K562 (cell line): ENCODE measurements at regions not wholly inside any gene's neighbourhood (a gene's known extent, or its start where the extent isn't known, plus 50 kb on each side); places are given as distances from the start of the nearest gene placed in this dataset.

Experiments used
- ARID1B ChIP-seq: fragments of 450-650 bp; IDR thresholded peaks from 2 replicates; pipeline ENCODE4 v1.6.1; 2016; ENCODE audit warnings: antibody characterized with exemption, mild to moderate bottlenecking, inconsistent platforms
- NFIX ChIP-seq: fragments of 250-450 bp; sonication (Bioruptor Pico); IDR thresholded peaks from 2 replicates; pipeline ENCODE4 v1.4.0; 2020; ENCODE audit warnings: low read depth, mild to moderate bottlenecking, moderate library complexity
- POLR2A ChIP-seq: fragments of 450-650 bp; conservative IDR thresholded peaks from 2 replicates; pipeline ENCODE4 v1.6.1; 2016
- PURB ChIP-seq: sonication (generic); formaldehyde crosslinking; IDR thresholded peaks from 2 replicates; pipeline ENCODE4 v1.9.0; 2021; ENCODE audit warnings: low read depth, mild to moderate bottlenecking, missing genetic modification reagents
- RBBP5 ChIP-seq: fragments of 200-600 bp; sonication (generic); IDR thresholded peaks from 2 replicates; pipeline ENCODE4 v1.6.1; 2012; ENCODE audit warnings: borderline replicate concordance, mild to moderate bottlenecking, low read length, control low read depth, inconsistent platforms; ENCODE audit not compliant: insufficient read depth, poor library complexity, severe bottlenecking
- SMARCC2 ChIP-seq: fragments of 450-650 bp; IDR thresholded peaks from 2 replicates; pipeline ENCODE4 v1.6.1; 2017; ENCODE audit warnings: antibody characterized with exemption, moderate library complexity, mild to moderate bottlenecking, low read depth
- ZNF253 ChIP-seq: fragments of 250-450 bp; sonication (Bioruptor Pico); conservative IDR thresholded peaks from 2 replicates; pipeline ENCODE4 v1.6.1; 2021; ENCODE audit warnings: mild to moderate bottlenecking
- ZNF764 ChIP-seq: fragments of 250-450 bp; sonication (Bioruptor Pico); IDR thresholded peaks from 2 replicates; pipeline ENCODE4 v1.4.0; 2020; ENCODE audit warnings: low read depth, mild to moderate bottlenecking, moderate library complexity
- TF ChIP-seq, protein P1 (sequence below): fragments of 450-650 bp; formaldehyde crosslinking; IDR thresholded peaks from 2 replicates; pipeline ENCODE4 v1.4.0; 2020; ENCODE audit warnings: mild to moderate bottlenecking, moderate library complexity
- TF ChIP-seq, protein P2 (sequence below): fragments of 450-650 bp; IDR thresholded peaks from 2 replicates; pipeline ENCODE4 v1.6.1; 2016; ENCODE audit warnings: low read depth, mild to moderate bottlenecking, moderate library complexity
- TF ChIP-seq, protein P3 (sequence below): fragments of 450-650 bp; formaldehyde crosslinking; conservative IDR thresholded peaks from 2 replicates; pipeline ENCODE4 v1.4.0; 2022; ENCODE audit warnings: mild to moderate bottlenecking, missing genetic modification characterization

GRCh38 chr5:107764976-107765804, 94.5 kb upstream of the EFNA5 start (continued):
- TF ChIP-seq, protein P1, sequence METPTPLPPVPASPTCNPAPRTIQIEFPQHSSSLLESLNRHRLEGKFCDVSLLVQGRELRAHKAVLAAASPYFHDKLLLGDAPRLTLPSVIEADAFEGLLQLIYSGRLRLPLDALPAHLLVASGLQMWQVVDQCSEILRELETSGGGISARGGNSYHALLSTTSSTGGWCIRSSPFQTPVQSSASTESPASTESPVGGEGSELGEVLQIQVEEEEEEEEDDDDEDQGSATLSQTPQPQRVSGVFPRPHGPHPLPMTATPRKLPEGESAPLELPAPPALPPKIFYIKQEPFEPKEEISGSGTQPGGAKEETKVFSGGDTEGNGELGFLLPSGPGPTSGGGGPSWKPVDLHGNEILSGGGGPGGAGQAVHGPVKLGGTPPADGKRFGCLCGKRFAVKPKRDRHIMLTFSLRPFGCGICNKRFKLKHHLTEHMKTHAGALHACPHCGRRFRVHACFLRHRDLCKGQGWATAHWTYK (CRISPR knock-in tag) = no peak
- TF ChIP-seq ZNF253 (CRISPR knock-in tag) = no peak
- no peak for TF ChIP-seq ARID1B
- TF ChIP-seq, protein P2, sequence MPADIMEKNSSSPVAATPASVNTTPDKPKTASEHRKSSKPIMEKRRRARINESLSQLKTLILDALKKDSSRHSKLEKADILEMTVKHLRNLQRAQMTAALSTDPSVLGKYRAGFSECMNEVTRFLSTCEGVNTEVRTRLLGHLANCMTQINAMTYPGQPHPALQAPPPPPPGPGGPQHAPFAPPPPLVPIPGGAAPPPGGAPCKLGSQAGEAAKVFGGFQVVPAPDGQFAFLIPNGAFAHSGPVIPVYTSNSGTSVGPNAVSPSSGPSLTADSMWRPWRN = no peak
- TF ChIP-seq NFIX (CRISPR knock-in tag) = no peak
- TF ChIP-seq, protein P3, sequence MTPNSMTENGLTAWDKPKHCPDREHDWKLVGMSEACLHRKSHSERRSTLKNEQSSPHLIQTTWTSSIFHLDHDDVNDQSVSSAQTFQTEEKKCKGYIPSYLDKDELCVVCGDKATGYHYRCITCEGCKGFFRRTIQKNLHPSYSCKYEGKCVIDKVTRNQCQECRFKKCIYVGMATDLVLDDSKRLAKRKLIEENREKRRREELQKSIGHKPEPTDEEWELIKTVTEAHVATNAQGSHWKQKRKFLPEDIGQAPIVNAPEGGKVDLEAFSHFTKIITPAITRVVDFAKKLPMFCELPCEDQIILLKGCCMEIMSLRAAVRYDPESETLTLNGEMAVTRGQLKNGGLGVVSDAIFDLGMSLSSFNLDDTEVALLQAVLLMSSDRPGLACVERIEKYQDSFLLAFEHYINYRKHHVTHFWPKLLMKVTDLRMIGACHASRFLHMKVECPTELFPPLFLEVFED = no peak
- no peak for TF ChIP-seq PURB (CRISPR knock-in tag)
- no peak for TF ChIP-seq ZNF764 (CRISPR knock-in tag)
- no peak for TF ChIP-seq POLR2A
- no peak for TF ChIP-seq RBBP5
- no peak for TF ChIP-seq SMARCC2
